Peyer's patch (tissue), 4 donors: ENCODE measurements at regions not wholly inside any gene's neighbourhood (a gene's known extent, or its start where the extent isn't known, plus 50 kb on each side); places are given as distances from the start of the nearest gene placed in this dataset.

Experiments
- POLR2A ChIP-seq, 2 donors: fragments of 450-650 bp; IDR thresholded peaks; one replicate each; pipeline ENCODE4 v1.5.1; 2017; ENCODE audit warnings: antibody characterized with exemption in 2 of 2, mild to moderate bottlenecking in 2 of 2, moderate library complexity in 2 of 2
- TF ChIP-seq, protein P1 (sequence below), 6 experiments: fragments of 450-650 bp in 4 of 6; fragments of 200-600 bp in 2 of 6; sonication (generic) in 1 of 6; IDR thresholded peaks; one replicate each; pipeline ENCODE4 v1.5.1; 2017 to 2019; ENCODE audit warnings: antibody characterized with exemption in 6 of 6, mild to moderate bottlenecking in 3 of 6, moderate library complexity in 1 of 6

DNA sequence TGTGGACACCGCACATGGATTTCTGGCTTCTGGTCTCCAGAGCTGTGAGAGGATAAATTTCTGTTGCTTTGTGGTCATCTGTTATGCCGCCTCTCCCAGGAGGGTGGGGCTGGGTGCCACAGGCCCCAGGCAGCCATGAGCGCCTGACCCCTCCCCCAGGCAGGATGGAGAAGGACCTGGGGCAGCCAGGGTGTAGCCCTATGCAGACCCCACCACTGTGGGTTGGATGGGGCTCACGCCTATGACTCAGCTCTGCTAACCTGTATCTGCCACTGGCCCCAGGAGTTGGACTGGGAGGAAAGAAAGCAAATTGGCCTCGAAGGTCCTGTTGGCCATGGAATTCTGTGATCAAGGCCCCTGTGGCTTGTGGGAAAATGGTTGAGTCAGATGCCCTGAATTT lies 1351.1 kb downstream of the BRD1 start:
- TF ChIP-seq, protein P1, sequence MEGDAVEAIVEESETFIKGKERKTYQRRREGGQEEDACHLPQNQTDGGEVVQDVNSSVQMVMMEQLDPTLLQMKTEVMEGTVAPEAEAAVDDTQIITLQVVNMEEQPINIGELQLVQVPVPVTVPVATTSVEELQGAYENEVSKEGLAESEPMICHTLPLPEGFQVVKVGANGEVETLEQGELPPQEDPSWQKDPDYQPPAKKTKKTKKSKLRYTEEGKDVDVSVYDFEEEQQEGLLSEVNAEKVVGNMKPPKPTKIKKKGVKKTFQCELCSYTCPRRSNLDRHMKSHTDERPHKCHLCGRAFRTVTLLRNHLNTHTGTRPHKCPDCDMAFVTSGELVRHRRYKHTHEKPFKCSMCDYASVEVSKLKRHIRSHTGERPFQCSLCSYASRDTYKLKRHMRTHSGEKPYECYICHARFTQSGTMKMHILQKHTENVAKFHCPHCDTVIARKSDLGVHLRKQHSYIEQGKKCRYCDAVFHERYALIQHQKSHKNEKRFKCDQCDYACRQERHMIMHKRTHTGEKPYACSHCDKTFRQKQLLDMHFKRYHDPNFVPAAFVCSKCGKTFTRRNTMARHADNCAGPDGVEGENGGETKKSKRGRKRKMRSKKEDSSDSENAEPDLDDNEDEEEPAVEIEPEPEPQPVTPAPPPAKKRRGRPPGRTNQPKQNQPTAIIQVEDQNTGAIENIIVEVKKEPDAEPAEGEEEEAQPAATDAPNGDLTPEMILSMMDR (IDR thresholded peaks at IDR 0.05): no peak
- no peak for TF ChIP-seq POLR2A (IDR thresholded peaks at IDR 0.05)
